K562 (cell line): ENCODE measurements at regions not wholly inside any gene's neighbourhood (a gene's known extent, or its start where the extent isn't known, plus 50 kb on each side); places are given as distances from the start of the nearest gene placed in this dataset.

Experiments
- ATAC-seq: fragments of 200-7000 bp; cut with Tn5 transposase; 3 replicates; pipeline ENCODE4 v1.9.1; 2020; ENCODE audit warnings: moderate library complexity
- BruUV-seq: library from RNA; stranded (reverse); fragments of 400-500 nt; replicated peaks from 2 replicates; lab custom pipeline; 2021; lab: Mats Ljungman, UMichigan
- CTCF ChIA-PET: fragments of 300-600 bp; formaldehyde crosslinking; extraction: SDS; loops from one replicate; lab custom pipeline; 2021; ENCODE audit warnings: low intra/inter-chr PET ratio; lab: Yijun Ruan, JAX
- POLR2A ChIA-PET: fragments of 300-600, 350-650 bp; sonication (Branson Sonifier 250); formaldehyde crosslinking; extraction: SDS; loops from one replicate; lab custom pipeline; 2021; ENCODE audit warnings: antibody characterized with exemption, inconsistent platforms; lab: Yijun Ruan, JAX
- DNase-seq, 4 experiments: peaks; one replicate each; pipeline versions ENCODE4 v3.0.0 to v3.0.0-alpha.2; 2011 to 2018; ENCODE audit warnings: low spot score in 3 of 4, mixed read lengths in 3 of 4; ENCODE audit errors: extremely low read depth in 1 of 4
- FAIRE-seq: peaks from 2 replicates; lab custom pipeline; 2011; peaks lifted over from hg19 to GRCh38; lab: Jason Lieb, UNC
- H2AFZ ChIP-seq: 2 replicates; pipeline ENCODE4 v1.6.0; 2011; ENCODE audit warnings: low read depth, low read length, control low read depth, inconsistent platforms
- H3K27ac ChIP-seq: fragments of 200-600 bp; 3 replicates; pipeline ENCODE4 v1.8.0; 2011; ENCODE audit warnings: low read depth, mild to moderate bottlenecking, control low read depth, inconsistent platforms, low read length, moderate library complexity, mixed read lengths; ENCODE audit errors: extremely low read depth
- H3K27me3 ChIP-seq, 2 experiments: fragments of 300-600 bp in 1 of 2; 2 replicates in 1 of 2; 3 replicates in 1 of 2; pipeline versions ENCODE4 v1.6.0 to v1.8.0; 2011; ENCODE audit warnings: inconsistent platforms in 2 of 2, low read length in 2 of 2, mild to moderate bottlenecking in 1 of 2, mixed read lengths in 1 of 2, moderate library complexity in 1 of 2; ENCODE audit not compliant: control insufficient read depth in 2 of 2, insufficient read depth in 2 of 2
- H3K36me3 ChIP-seq: fragments of 300-600 bp; 3 replicates; pipeline ENCODE4 v1.8.0; 2011; ENCODE audit warnings: mild to moderate bottlenecking, low read length, inconsistent platforms; ENCODE audit not compliant: control insufficient read depth, insufficient read depth
- H3K4me1 ChIP-seq, 2 experiments: fragments of 200-600 bp in 1 of 2; replicated peaks in 1 of 2; 2 replicates in 1 of 2; 3 replicates in 1 of 2; pipeline versions ENCODE4 v1.5.1 to v1.8.0; 2011; ENCODE audit warnings: inconsistent platforms in 2 of 2, low read length in 2 of 2, mild to moderate bottlenecking in 1 of 2, mixed read lengths in 1 of 2, moderate library complexity in 1 of 2; ENCODE audit not compliant: control insufficient read depth in 2 of 2, insufficient read depth in 2 of 2
- H3K4me2 ChIP-seq: 2 replicates; pipeline ENCODE4 v1.6.1; 2011; ENCODE audit warnings: low read length, control low read depth, inconsistent platforms, mixed read lengths; ENCODE audit not compliant: insufficient read depth
- H3K4me3 ChIP-seq: fragments of 200-600 bp; sonication (generic), shearing (Covaris generic); 2 replicates; pipeline ENCODE4 v1.5.1; 2016; ENCODE audit warnings: control low read depth, inconsistent platforms
- H3K79me2 ChIP-seq: fragments of 200-600 bp; 3 replicates; pipeline ENCODE4 v1.8.0; 2011; ENCODE audit warnings: low read length, inconsistent platforms; ENCODE audit not compliant: control insufficient read depth, insufficient read depth
- H3K9ac ChIP-seq, 2 experiments: 2 replicates each; pipeline versions ENCODE4 v1.6.0 to v1.6.1; 2011; ENCODE audit warnings: low read depth in 2 of 2, low read length in 2 of 2, control low read depth in 1 of 2, inconsistent platforms in 1 of 2, mild to moderate bottlenecking in 1 of 2, mixed read lengths in 1 of 2; ENCODE audit not compliant: insufficient read depth in 1 of 2
- H3K9me1 ChIP-seq: one replicate; pipeline ENCODE4 v1.6.0; 2011; ENCODE audit warnings: inconsistent platforms, mild to moderate bottlenecking, low read length, moderate library complexity; ENCODE audit not compliant: control insufficient read depth, insufficient read depth
- H3K9me3 ChIP-seq: replicated peaks from 2 replicates; pipeline ENCODE4 v1.5.1; 2011; ENCODE audit warnings: low read depth, low read length, inconsistent platforms; ENCODE audit not compliant: control insufficient read depth, insufficient read depth
- H4K20me1 ChIP-seq: replicated peaks from 2 replicates; pipeline ENCODE4 v1.6.1; 2011; ENCODE audit warnings: low read length, inconsistent platforms, mixed read lengths; ENCODE audit not compliant: control insufficient read depth, insufficient read depth
- CGGBP1 ChIP-seq: fragments of 250-450 bp; sonication (Bioruptor Pico); IDR thresholded peaks from 2 replicates; pipeline ENCODE4 v1.9.0; 2021; ENCODE audit warnings: mild to moderate bottlenecking
- ID3 ChIP-seq, 2 experiments: fragments of 250-450 bp in 1 of 2; fragments of 450-650 bp in 1 of 2; sonication (Bioruptor Pico) in 1 of 2; IDR thresholded peaks; 2 replicates each; pipeline versions ENCODE4 v1.6.1 to v1.8.0; 2016 to 2021; ENCODE audit warnings: mild to moderate bottlenecking in 2 of 2, moderate library complexity in 2 of 2, missing compliant biosample characterization in 1 of 2, missing genetic modification characterization in 1 of 2
- ILF3 ChIP-seq: fragments of 450-650 bp; IDR thresholded peaks from 2 replicates; pipeline ENCODE4 v1.6.1; 2018; ENCODE audit warnings: antibody characterized with exemption, mild to moderate bottlenecking, moderate library complexity, borderline replicate concordance
- IRF2 ChIP-seq: sonication (generic); formaldehyde crosslinking; IDR thresholded peaks from 2 replicates; pipeline ENCODE4 v1.8.1; 2022; ENCODE audit warnings: mild to moderate bottlenecking, missing genetic modification reagents
- KLF16 ChIP-seq: IDR thresholded peaks from 2 replicates; pipeline ENCODE4 v1.6.1; 2016; ENCODE audit warnings: antibody characterized with exemption
- MEF2A ChIP-seq: IDR thresholded peaks from 2 replicates; pipeline ENCODE4 v1.6.1; 2011; ENCODE audit warnings: low read depth, mild to moderate bottlenecking, low read length, moderate library complexity; ENCODE audit not compliant: control insufficient read depth
- MLX ChIP-seq, 2 experiments: fragments of 450-650 bp in 1 of 2; sonication (generic) in 1 of 2; formaldehyde crosslinking; conservative IDR thresholded peaks; 2 replicates each; pipeline versions ENCODE4 v1.4.0 to v1.8.1; 2020 to 2022; ENCODE audit warnings: mild to moderate bottlenecking in 1 of 2, missing genetic modification reagents in 1 of 2
- NBN ChIP-seq: fragments of 450-650 bp; IDR thresholded peaks from 2 replicates; pipeline ENCODE4 v1.6.1; 2016; ENCODE audit warnings: low read depth, mild to moderate bottlenecking
- NELFE ChIP-seq: IDR thresholded peaks from 2 replicates; pipeline ENCODE4 v1.6.1; 2011; ENCODE audit warnings: mild to moderate bottlenecking; ENCODE audit not compliant: insufficient read depth, insufficient read length
- POLR2A ChIP-seq: fragments of 450-650 bp; conservative IDR thresholded peaks from 2 replicates; pipeline ENCODE4 v1.6.1; 2016
- RBM15 ChIP-seq: fragments of 200-400 bp; formaldehyde crosslinking; IDR thresholded peaks from 2 replicates; pipeline ENCODE4 v1.6.1; 2018; ENCODE audit warnings: mild to moderate bottlenecking, low read length, moderate library complexity; ENCODE audit not compliant: insufficient read depth
- RBM39 ChIP-seq: fragments of 200-400 bp; formaldehyde crosslinking; optimal IDR thresholded peaks from 2 replicates; pipeline ENCODE3; 2018; ENCODE audit warnings: low read depth, low read length
- SFPQ ChIP-seq: fragments of 200-400 bp; formaldehyde crosslinking; IDR thresholded peaks from 2 replicates; pipeline ENCODE4 v1.6.1; 2017; ENCODE audit warnings: mild to moderate bottlenecking, low read depth, low read length, moderate library complexity
- SRSF1 ChIP-seq: fragments of 200-400 bp; formaldehyde crosslinking; IDR thresholded peaks from 2 replicates; pipeline ENCODE4 v1.6.1; 2017; ENCODE audit warnings: mild to moderate bottlenecking, low read depth, low read length, moderate library complexity
- TAL1 ChIP-seq: fragments of 450-650 bp; IDR thresholded peaks from 2 replicates; pipeline ENCODE4 v1.6.1; 2016; ENCODE audit warnings: mild to moderate bottlenecking
- ZC3H4 ChIP-seq: sonication (generic); formaldehyde crosslinking; IDR thresholded peaks from 2 replicates; pipeline ENCODE4 v1.9.0; 2021; ENCODE audit warnings: missing genetic modification reagents, borderline replicate concordance
- ZNF239 ChIP-seq: fragments of 250-450 bp; sonication (Bioruptor Pico); IDR thresholded peaks from 2 replicates; pipeline ENCODE4 v1.4.0; 2020; ENCODE audit warnings: mild to moderate bottlenecking
- ZNF507 ChIP-seq: conservative IDR thresholded peaks from 2 replicates; pipeline ENCODE4 v1.6.1; 2017; ENCODE audit warnings: missing genetic modification characterization, missing compliant biosample characterization
- ZNF561 ChIP-seq: fragments of 450-650 bp; formaldehyde crosslinking; conservative IDR thresholded peaks from 2 replicates; pipeline ENCODE4 v1.4.0; 2020; ENCODE audit warnings: mild to moderate bottlenecking, moderate library complexity
- ZSCAN32 ChIP-seq: fragments of 450-650 bp; formaldehyde crosslinking; IDR thresholded peaks from 2 replicates; pipeline ENCODE4 v1.4.0; 2020; ENCODE audit warnings: mild to moderate bottlenecking, moderate library complexity
- WGBS: fragments of 100-300 bp; shearing (Covaris generic); methylation state at CpG from one replicate; pipeline ENCODE4 v1.1.6; 2016; ENCODE audit warnings: low coverage, mixed read lengths; ENCODE audit not compliant: insufficient coverage; ENCODE audit errors: missing lambda C conversion rate; 5-methylcytosine and 5-hydroxymethylcytosine counted together
- in situ Hi-C: fragments of 300-500 bp; cut with MboI; formaldehyde crosslinking; loops from 4 replicates; pipeline ENCODE4 v1.15.0; 2018; ENCODE audit warnings: inconsistent platforms, mixed read lengths
- intact Hi-C: fragments of 100-400 bp; cut with micrococcal nuclease; formaldehyde crosslinking; loops from 2 replicates; pipeline ENCODE4 v1.14.2; 2022

- TF ChIP-seq ZC3H4 (CRISPR knock-in tag), result no peak
- TF ChIP-seq ILF3, result no peak
- TF ChIP-seq TAL1, result no peak
These were observed 63.6 kb upstream of the NSMCE3 start (continued) for GRCh38 chr15:29333261-29333660.

- CTCF ChIA-PET, result no interaction called here
- intact Hi-C loops, result no loop called here
- in situ Hi-C loops, result no loop called here
- no peak for FAIRE-seq
- BruUV-seq, result no TSS peak
- Histone ChIP-seq H3K9me3 (no peaks in the 10 kb centered on the region), H3K36me3 (no peaks in the 10 kb centered on the region), H3K9me1 (no peaks in the 10 kb centered on the region), H3K4me1 (no peaks in the 10 kb centered on the region), H3K9ac (no peak overlapping the region), H3K27ac (no peak overlapping the region), H3K27me3 (peaks cover 11 to 39% of the 10 kb centered on the region in 2 experiments; a peak in 4 of 5 replicates), H4K20me1 (peaks cover 5% of the 10 kb centered on the region; the same call in 1 of the 2 replicates), H3K4me2 (no peak overlapping the region), H3K79me2 (no peaks in the 10 kb centered on the region), H3K4me3 (no peak overlapping the region), H2AFZ (no peak overlapping the region)
- TF ChIP-seq NBN (no peak), IRF2 (CRISPR knock-in tag) (no peak), ID3 (CRISPR knock-in tag; IDR thresholded peaks at IDR 0.05) (no peak), ID3 (tag; IDR thresholded peaks at IDR 0.05) (no peak), RBM39 (no peak), MEF2A (no peak), ZNF239 (CRISPR knock-in tag) (no peak), ZNF561 (no peak), SFPQ (no peak), KLF16 (no peak), CGGBP1 (CRISPR knock-in tag) (no peak), NELFE (no peak), POLR2A (no peak), RBM15 (no peak), MLX (CRISPR knock-in tag; conservative IDR thresholded peaks at IDR 0.05) (no peak), ZSCAN32 (CRISPR knock-in tag) (no peak), SRSF1 (no peak), ZNF507 (tag) (no peak)
- WGBS, result 0% methylated on average over 6 of the region's 6 CpGs
- DNase-seq, result no peak
- ATAC-seq, result no peak
- POLR2A ChIA-PET, result no interaction called here
These were observed 62.0 kb upstream of the NSMCE3 start for GRCh38 chr15:29331669-29332068.
